Head of caudate nucleus (tissue), 42 donors: ENCODE measurements at regions not wholly inside any gene's neighbourhood (a gene's known extent, or its start where the extent isn't known, plus 50 kb on each side); places are given as distances from the start of the nearest gene placed in this dataset.

Source experiments
- DNase-seq, 42 donors: peaks; one replicate each; pipeline versions ENCODE4 v3.0.0 to v3.0.0-alpha.2; 2020 to 2021; ENCODE audit warnings: mixed read lengths in 7 of 42
- intact Hi-C: fragments of 100-400 bp; cut with DNase I; formaldehyde crosslinking; loops from one replicate; pipeline ENCODE4 v1.15.0; 2022

DNA sequence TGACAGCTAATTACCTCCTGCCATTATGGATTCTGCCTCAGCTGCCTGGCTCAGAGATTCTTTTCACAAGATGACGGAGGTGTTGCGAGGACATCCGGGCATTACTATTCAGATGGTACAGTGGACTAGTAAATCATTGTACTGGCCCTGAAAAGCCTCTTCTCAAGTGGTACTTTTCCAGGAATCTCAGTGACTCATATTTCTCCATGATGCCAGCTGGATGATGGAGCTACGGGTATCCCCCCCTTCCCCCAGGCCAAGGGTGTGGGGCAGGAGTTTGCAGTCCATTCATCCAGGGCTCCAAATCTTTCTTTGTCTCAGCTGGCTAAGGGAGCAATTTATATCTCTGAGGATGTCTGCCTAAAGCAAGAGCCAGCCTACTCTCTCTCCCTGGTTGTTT, 107.7 kb upstream of the GPR139 start:
- intact Hi-C loops = no loop called here
- peak in 3 of 42 donors; percentile 11 to 38 (median 14) for DNase-seq

DNA sequence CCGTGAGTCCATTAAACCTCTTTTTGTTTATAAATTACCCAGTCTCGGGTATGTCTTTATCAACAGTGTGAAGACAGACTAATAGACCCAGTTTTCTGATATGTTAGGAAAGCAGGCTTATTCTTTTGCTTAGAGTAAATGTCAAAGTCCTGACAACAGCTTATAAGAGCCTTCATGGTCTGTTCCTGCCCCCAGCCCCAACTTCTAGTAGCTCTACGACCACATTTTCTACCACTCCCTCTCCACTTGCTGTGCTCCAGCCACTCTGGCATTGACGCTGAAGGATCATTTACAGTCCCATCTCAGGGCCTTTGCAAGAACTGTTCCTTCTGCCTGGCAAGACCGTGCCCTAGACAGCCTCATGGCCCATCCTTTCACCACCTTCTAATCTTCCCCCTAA, 104.6 kb upstream of the GPR139 start:
- intact Hi-C loops = no loop called here
- no peak for DNase-seq

DNA sequence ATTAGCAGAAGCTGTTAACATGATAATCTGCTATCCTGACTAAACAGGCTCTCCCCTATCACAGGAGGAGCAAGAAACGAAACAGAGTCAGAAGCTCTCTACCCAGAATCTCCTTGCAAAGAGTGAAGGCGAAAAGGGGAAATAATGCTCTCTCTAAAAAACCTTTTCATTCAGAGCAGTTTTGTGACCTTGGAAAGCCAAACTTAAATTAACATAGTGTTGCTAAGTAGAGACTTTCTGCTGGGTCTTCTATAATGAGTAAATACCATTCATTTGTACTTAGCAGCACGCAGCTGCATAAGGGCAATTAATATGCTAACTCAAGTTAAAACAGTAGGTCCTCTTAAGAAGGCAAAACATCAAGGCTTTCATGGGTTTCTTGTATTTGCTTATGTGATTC, 101.7 kb upstream of the GPR139 start:
- no peak for DNase-seq

DNA sequence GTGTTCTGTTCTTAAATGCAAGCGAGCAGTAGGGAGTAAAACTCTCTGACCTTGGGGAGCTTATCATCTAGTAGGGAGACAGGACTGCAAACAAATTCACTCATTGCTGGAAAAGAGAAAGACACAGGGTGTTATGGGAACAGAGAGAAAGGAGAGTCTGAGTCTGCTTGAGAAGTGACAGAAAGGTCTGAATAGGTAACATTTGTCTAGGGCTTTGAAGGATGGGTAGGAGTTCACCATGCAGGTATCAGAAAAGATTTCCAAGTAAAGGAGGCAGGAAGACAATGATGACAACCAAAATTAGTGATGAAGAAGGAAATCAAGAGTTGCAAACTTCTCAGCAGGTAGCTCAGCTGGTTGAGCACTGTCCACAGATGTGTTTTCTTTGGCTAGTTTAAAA, 93.6 kb upstream of the GPR139 start:
- DNase-seq = peak in 1 of 42 donors; percentile 14
- intact Hi-C loops = no loop called here

More for the DNA sequence above, 101.7 kb upstream of the GPR139 start:
- intact Hi-C loops = no loop called here

DNA sequence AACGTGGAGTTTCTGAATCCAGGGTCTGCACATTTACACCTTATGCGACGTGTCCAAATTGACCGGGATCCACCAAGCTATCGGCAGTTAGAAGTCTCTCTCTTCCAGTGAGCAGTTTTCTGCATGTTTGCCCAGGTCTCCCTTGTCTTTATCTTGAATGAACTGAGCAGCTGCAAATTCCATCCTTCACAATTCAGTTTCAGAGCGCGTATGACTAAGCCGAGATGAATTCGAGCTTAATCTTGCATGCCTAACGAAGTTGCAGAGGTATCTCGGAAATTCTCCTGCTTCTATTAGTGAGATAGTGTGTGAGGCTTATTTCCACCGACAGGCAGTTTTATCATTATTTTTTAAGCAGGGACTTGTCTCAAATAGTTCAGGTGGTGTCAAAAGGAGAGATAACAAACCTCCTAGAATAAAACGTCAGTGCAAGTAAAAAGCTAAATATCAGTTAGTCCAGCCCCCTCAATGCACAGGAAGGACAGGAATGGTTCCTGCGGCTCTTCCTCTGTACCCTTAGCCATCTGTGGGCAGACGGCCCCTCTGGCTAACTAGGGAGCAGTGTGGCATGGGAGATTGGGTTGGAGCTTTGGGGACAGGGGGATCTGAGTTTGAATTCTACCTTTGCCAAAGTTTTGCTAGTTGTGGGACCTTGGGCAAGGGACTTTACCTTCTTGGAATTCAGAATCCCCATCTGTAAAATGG, 93.0 kb upstream of the GPR139 start:
- DNase-seq = peak in 11 of 42 donors; percentile 3 to 59 (median 16)
- intact Hi-C loops = no loop called here

DNA sequence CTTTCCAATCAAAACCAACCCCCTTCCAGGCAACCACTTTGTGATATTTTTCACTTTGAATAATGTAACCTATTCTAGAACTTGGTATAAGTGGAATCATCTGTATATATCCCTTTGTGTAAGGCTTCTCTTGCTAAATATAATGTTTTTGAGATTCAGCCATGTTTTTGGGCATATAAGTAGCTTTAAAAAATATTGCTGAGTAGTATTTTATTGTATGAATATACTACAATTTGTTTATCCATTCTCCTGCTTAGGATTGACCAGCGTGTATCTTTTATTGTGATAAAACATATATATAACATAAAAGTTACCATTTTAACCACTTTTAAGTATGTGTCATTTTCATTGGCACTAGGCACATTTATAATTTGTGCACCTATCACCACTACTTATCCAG, 79.8 kb upstream of the GPR139 start:
- no peak for DNase-seq
- intact Hi-C loops = no loop called here

DNA sequence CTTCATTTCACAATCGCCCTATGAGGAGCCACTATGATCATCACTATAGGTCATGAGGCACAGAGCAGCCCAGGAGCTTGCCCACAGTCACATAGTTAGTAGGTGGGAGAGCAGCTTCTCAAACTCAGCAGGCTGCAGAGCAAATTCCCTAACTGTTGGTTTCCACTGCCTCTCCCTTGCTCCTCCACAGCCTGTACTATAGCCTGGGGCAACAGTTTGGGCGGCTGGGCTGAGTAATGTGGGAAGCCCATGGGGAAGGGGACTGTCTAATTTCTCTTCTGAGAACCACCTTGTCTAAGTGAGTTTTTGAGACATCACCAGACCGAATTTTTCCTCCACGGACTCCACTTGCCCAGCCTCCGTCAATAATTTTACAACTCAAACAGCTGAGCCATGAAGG, 73.4 kb upstream of the GPR139 start:
- peak in 1 of 42 donors; percentile 9 for DNase-seq
- intact Hi-C loops = no loop called here

DNA sequence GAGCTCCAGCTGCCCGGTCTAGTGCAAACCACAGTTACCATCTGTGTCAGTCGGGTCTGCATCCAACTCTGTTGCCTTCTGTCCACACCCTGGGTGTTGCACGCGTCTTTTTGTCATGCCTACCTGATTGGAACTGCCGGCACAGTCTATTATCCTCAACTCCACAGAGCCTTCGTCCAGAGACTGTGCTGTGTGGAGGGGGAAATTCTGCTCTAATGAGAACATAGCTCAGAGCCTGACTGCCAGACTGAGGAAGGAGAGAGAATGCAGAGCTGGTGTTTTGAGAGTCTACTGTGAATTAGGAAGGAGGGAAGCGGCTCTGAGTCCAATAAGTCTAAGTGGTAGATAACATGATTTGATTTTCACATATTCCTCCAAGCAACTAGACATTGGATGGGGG, 68.3 kb upstream of the GPR139 start:
- intact Hi-C loops = no loop called here
- peak in 1 of 42 donors; percentile 2 for DNase-seq

DNA sequence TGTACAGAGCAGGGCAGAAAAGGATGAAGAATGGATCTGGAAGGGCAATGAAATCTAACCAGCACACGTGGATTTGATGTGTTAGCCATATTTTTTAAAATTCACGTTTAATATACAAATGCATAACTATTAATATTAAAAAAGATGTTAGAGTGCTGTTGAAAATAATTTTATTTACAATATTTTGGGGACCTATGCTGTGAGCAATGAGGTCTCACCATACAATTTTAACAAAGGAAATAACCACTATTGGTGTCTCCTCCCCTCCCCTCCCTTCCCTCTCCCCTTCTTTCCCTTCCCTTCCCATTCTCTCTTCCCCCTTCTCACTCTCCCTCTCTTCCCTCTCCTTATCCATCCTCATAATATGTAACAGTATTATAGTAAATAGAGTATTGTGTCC, 64.2 kb upstream of the GPR139 start:
- no peak for DNase-seq
- intact Hi-C loops = no loop called here

DNA sequence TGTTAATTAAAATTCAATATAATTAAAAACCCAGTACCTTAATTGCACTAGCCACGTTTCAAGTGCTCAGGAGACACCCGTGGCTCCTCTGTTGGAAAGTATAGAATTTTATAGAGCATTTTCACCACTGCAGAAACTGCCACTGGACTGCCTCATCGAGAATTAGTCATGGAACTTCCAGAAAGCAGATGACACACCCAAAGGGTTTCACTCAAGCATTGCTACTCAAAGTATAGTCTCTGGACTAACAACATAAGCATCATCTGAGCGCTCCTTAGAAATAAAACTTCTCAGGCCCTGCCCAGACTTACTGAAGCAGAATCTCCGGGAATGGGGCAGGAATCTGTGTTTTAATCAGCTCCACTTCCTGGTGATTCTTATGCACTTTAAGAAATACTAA, 63.5 kb upstream of the GPR139 start:
- no peak for DNase-seq
- intact Hi-C loops = no loop called here

DNA sequence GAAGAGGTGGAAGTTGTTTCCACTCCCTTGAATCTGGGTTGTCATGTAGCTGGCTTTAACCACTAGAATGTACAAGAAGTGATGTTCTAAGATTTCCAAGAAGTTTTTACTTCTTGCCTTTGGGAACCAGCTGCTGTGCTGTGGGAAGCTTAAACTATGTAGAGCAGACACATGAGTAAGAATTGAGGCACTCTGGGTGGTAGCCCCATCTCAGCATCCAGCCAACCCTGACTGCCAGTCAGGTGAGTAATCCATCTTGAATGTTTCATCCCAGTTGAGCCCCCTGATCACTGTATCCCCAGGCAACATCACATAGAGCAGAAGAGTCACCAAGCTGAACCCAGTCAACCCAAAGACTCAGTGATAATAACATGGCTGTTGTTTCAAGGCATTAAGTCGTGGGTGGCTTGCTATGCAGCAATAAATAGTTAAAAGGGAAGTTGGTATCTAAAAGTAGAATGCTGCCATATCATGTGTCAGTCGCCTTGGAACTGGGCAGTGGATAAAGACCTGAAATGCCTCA, 62.8 kb upstream of the GPR139 start:
- intact Hi-C loops = no loop called here
- DNase-seq = no peak

DNA sequence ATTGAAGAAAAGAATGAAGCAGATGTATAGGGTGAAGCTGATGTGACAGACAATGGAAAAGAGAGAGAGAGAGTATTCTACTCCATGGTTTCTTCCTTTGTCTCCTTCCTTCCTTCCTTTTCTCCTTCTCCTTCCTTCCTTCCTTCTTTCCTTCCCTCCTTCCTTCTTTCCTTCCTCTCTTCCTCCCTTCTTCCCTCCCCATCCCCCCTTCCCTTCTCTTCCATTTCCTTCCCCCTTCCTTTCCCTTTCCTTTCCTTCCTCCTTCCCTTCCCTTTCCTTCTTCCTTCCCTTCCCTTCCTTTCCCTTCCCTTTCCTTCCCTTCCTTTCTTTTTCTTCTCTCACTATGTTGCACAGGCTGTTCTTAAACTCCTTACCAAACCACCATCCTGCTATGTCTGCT, 55.7 kb upstream of the GPR139 start:
- intact Hi-C loops = no loop called here
- DNase-seq = no peak
